Muscle layer of duodenum (tissue), 2 donors: ENCODE measurements at regions not wholly inside any gene's neighbourhood (a gene's known extent, or its start where the extent isn't known, plus 50 kb on each side); places are given as distances from the start of the nearest gene placed in this dataset.

Experiments used
- H3K27ac ChIP-seq: one replicate; pipeline ENCODE4 v1.7.0; 2013; ENCODE audit warnings: mild to moderate bottlenecking, low read length
- H3K27me3 ChIP-seq: one replicate; pipeline ENCODE4 v1.7.0; 2013; ENCODE audit warnings: low read depth, mild to moderate bottlenecking, control low read depth, low read length
- H3K36me3 ChIP-seq, 2 donors: one replicate each; pipeline ENCODE4 v1.7.0; 2013; ENCODE audit warnings: low read length in 2 of 2, control low read depth in 1 of 2, mild to moderate bottlenecking in 1 of 2; ENCODE audit not compliant: insufficient read depth in 2 of 2, control insufficient read depth in 1 of 2
- H3K4me1 ChIP-seq, 2 donors: one replicate each; pipeline ENCODE4 v1.7.0; 2013; ENCODE audit warnings: low read length in 2 of 2, mild to moderate bottlenecking in 2 of 2, control low read depth in 1 of 2, moderate library complexity in 1 of 2; ENCODE audit not compliant: insufficient read depth in 2 of 2, control insufficient read depth in 1 of 2
- H3K4me3 ChIP-seq, 2 donors: one replicate each; pipeline ENCODE4 v1.7.0; 2013; ENCODE audit warnings: low read length in 2 of 2, low read depth in 1 of 2, mild to moderate bottlenecking in 1 of 2
- H3K9me3 ChIP-seq, 2 donors: one replicate each; pipeline ENCODE4 v1.7.0; 2013; ENCODE audit warnings: low read length in 2 of 2, control low read depth in 1 of 2, mild to moderate bottlenecking in 1 of 2; ENCODE audit not compliant: control insufficient read depth in 1 of 2
- donor health status: healthy.

- no peaks in the 10 kb centered on the region for H3K27me3 ChIP-seq
- H3K36me3 ChIP-seq, result no peaks in the 10 kb centered on the region
- H3K4me1 ChIP-seq, result no peaks in the 10 kb centered on the region
- H3K9me3 ChIP-seq, result no peaks in the 10 kb centered on the region
- H3K27ac ChIP-seq, result no peak overlapping the region
- H3K4me3 ChIP-seq, result no peak overlapping the region
Measured at GRCh38 chr9:29006628-29007027, 1433.3 kb upstream of the C9orf72 start.

- Histone ChIP-seq H3K36me3 (no peaks in the 10 kb centered on the region), H3K4me1 (no peaks in the 10 kb centered on the region), H3K9me3 (no peaks in the 10 kb centered on the region), H3K27ac (no peak overlapping the region), H3K27me3 (no peaks in the 10 kb centered on the region), H3K4me3 (no peak overlapping the region)
Measured at GRCh38 chr9:29012911-29013310, 1439.6 kb upstream of the C9orf72 start.

- no peak overlapping the region for H3K4me3 ChIP-seq
- no peaks in the 10 kb centered on the region for H3K4me1 ChIP-seq
- no peak overlapping the region for H3K27ac ChIP-seq
- no peaks in the 10 kb centered on the region for H3K27me3 ChIP-seq
- H3K36me3 ChIP-seq, result no peaks in the 10 kb centered on the region
- H3K9me3 ChIP-seq, result no peaks in the 10 kb centered on the region
Measured at GRCh38 chr9:29021632-29022031, 1448.4 kb upstream of the C9orf72 start.

- Histone ChIP-seq H3K4me3 (no peak overlapping the region), H3K9me3 (no peaks in the 10 kb centered on the region), H3K27me3 (no peaks in the 10 kb centered on the region), H3K4me1 (no peaks in the 10 kb centered on the region), H3K36me3 (no peaks in the 10 kb centered on the region), H3K27ac (no peak overlapping the region)
Measured at GRCh38 chr9:29038332-29038731, 1465.1 kb upstream of the C9orf72 start.

GRCh38 chr9:29039258-29039657, 1466.0 kb upstream of the C9orf72 start:
- Histone ChIP-seq H3K4me1 (no peaks in the 10 kb centered on the region), H3K9me3 (no peaks in the 10 kb centered on the region), H3K36me3 (no peaks in the 10 kb centered on the region), H3K27me3 (no peaks in the 10 kb centered on the region), H3K4me3 (no peak overlapping the region), H3K27ac (no peak overlapping the region)

- Histone ChIP-seq H3K36me3 (no peaks in the 10 kb centered on the region), H3K9me3 (no peaks in the 10 kb centered on the region), H3K4me1 (no peaks in the 10 kb centered on the region), H3K27me3 (no peaks in the 10 kb centered on the region), H3K27ac (no peak overlapping the region), H3K4me3 (no peak overlapping the region)
Measured at GRCh38 chr9:29043072-29043471, 1469.8 kb upstream of the C9orf72 start.

GRCh38 chr9:29044959-29045358, 1471.7 kb upstream of the C9orf72 start:
- Histone ChIP-seq H3K9me3 (no peaks in the 10 kb centered on the region), H3K27me3 (no peaks in the 10 kb centered on the region), H3K27ac (no peak overlapping the region), H3K4me1 (no peaks in the 10 kb centered on the region), H3K4me3 (no peak overlapping the region), H3K36me3 (no peaks in the 10 kb centered on the region)

- H3K4me3 ChIP-seq, result no peak overlapping the region
- H3K9me3 ChIP-seq, result no peaks in the 10 kb centered on the region
- no peaks in the 10 kb centered on the region for H3K36me3 ChIP-seq
- no peak overlapping the region for H3K27ac ChIP-seq
- H3K4me1 ChIP-seq, result no peaks in the 10 kb centered on the region
- no peaks in the 10 kb centered on the region for H3K27me3 ChIP-seq
Measured at GRCh38 chr9:29060041-29060440, 1486.8 kb upstream of the C9orf72 start.

GRCh38 chr9:29062446-29062845, 1489.2 kb upstream of the C9orf72 start:
- no peaks in the 10 kb centered on the region for H3K4me1 ChIP-seq
- no peaks in the 10 kb centered on the region for H3K36me3 ChIP-seq
- H3K9me3 ChIP-seq, result no peaks in the 10 kb centered on the region
- H3K27me3 ChIP-seq, result no peaks in the 10 kb centered on the region
- H3K27ac ChIP-seq, result no peak overlapping the region
- H3K4me3 ChIP-seq, result no peak overlapping the region

GRCh38 chr9:29063031-29063430, 1489.8 kb upstream of the C9orf72 start:
- Histone ChIP-seq H3K4me3 (no peak overlapping the region), H3K9me3 (no peaks in the 10 kb centered on the region), H3K36me3 (no peaks in the 10 kb centered on the region), H3K4me1 (no peaks in the 10 kb centered on the region), H3K27ac (no peak overlapping the region), H3K27me3 (no peaks in the 10 kb centered on the region)

GRCh38 chr9:29066141-29066640, 1492.9 kb upstream of the C9orf72 start:
- Histone ChIP-seq H3K4me3 (no peak overlapping the region), H3K9me3 (no peaks in the 10 kb centered on the region), H3K27ac (no peak overlapping the region), H3K36me3 (no peaks in the 10 kb centered on the region), H3K27me3 (no peaks in the 10 kb centered on the region), H3K4me1 (no peaks in the 10 kb centered on the region)

GRCh38 chr9:29068461-29068860, 1495.2 kb upstream of the C9orf72 start:
- H3K4me3 ChIP-seq, result no peak overlapping the region
- H3K27me3 ChIP-seq, result no peaks in the 10 kb centered on the region
- H3K36me3 ChIP-seq, result no peaks in the 10 kb centered on the region
- no peaks in the 10 kb centered on the region for H3K9me3 ChIP-seq
- no peak overlapping the region for H3K27ac ChIP-seq
- no peaks in the 10 kb centered on the region for H3K4me1 ChIP-seq
